Upper lobe of left lung (tissue), 4 donors: ENCODE measurements at regions not wholly inside any gene's neighbourhood (a gene's known extent, or its start where the extent isn't known, plus 50 kb on each side); places are given as distances from the start of the nearest gene placed in this dataset.

Experiments used
- CTCF ChIP-seq, 6 experiments: fragments of 450-650 bp in 4 of 6; fragments of 200-600 bp in 2 of 6; sonication (generic) in 2 of 6; IDR thresholded peaks; one replicate each; pipeline ENCODE4 v1.5.1; 2016 to 2019; ENCODE audit warnings: antibody characterized with exemption in 6 of 6
- EP300 ChIP-seq, 4 donors: sonication (generic); formaldehyde crosslinking; IDR thresholded peaks; one replicate each; pipeline ENCODE4 v1.5.1; 2017; ENCODE audit warnings: antibody characterized with exemption in 4 of 4, control low read depth in 2 of 4
- POLR2A ChIP-seq, 4 donors: fragments of 450-650 bp; IDR thresholded peaks; one replicate each; pipeline ENCODE4 v1.5.1; 2016 to 2017; ENCODE audit warnings: antibody characterized with exemption in 4 of 4, mild to moderate bottlenecking in 2 of 4
- POLR2AphosphoS5 ChIP-seq, 2 donors: sonication (generic); formaldehyde crosslinking; IDR thresholded peaks; one replicate each; pipeline ENCODE4 v1.5.1; 2017; ENCODE audit warnings: antibody characterized with exemption in 2 of 2

- TF ChIP-seq CTCF (IDR thresholded peaks at IDR 0.05) (no peak), POLR2A (IDR thresholded peaks at IDR 0.05) (no peak), POLR2AphosphoS5 (IDR thresholded peaks at IDR 0.05) (no peak), EP300 (IDR thresholded peaks at IDR 0.05) (no peak)
Measured at GRCh38 chr19:23993440-23993839, 78.8 kb downstream of the ZNF726 start.
